ENCODE measurements at regions not wholly inside any gene's neighbourhood (a gene's known extent, or its start where the extent isn't known, plus 50 kb on each side); places are given as distances from the start of the nearest gene placed in this dataset.

DNA sequence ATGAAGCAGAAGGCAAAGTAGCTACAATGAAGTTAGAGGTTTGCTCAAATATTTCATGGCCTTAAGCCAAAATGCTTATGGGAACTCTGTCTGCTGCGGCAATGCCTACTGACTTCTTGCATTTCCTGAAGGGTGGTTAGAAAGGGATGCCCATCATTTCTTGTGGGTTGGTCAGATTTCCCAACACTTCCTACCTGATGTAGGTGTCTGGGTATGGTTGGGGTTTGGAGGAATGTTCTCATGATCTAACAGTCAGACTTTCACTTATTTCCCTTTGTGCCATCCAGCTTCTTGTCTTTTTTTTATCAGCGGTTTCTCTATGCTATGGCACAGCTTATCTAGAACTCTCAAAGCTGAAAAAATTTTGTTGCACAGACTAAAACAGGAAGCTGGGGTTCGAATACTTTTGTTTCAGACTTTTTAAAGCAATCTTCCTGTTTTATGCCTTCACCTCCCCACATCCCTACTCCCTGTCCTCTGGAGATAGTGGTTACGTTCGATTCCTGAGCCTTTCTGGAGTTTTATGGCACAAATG, 307.7 kb downstream of the USP25 start:
- Mint-ChIP-seq H3K9me3 (ENCODE audit: unreplicated experiment) (no peaks in the 10 kb centered on the region), H3K27me3 (ENCODE audit: insufficient read depth, unreplicated experiment) (no peaks in the 10 kb centered on the region), H3K36me3 (ENCODE audit: insufficient read depth, unreplicated experiment) (no peaks in the 10 kb centered on the region), H3K4me1 (ENCODE audit: low read depth, unreplicated experiment) (no peaks in the 10 kb centered on the region), H3K4me3 (ENCODE audit: unreplicated experiment) (no peak overlapping the region), H3K27ac (ENCODE audit: unreplicated experiment) (no peak overlapping the region)
- TF ChIP-seq, protein P1, sequence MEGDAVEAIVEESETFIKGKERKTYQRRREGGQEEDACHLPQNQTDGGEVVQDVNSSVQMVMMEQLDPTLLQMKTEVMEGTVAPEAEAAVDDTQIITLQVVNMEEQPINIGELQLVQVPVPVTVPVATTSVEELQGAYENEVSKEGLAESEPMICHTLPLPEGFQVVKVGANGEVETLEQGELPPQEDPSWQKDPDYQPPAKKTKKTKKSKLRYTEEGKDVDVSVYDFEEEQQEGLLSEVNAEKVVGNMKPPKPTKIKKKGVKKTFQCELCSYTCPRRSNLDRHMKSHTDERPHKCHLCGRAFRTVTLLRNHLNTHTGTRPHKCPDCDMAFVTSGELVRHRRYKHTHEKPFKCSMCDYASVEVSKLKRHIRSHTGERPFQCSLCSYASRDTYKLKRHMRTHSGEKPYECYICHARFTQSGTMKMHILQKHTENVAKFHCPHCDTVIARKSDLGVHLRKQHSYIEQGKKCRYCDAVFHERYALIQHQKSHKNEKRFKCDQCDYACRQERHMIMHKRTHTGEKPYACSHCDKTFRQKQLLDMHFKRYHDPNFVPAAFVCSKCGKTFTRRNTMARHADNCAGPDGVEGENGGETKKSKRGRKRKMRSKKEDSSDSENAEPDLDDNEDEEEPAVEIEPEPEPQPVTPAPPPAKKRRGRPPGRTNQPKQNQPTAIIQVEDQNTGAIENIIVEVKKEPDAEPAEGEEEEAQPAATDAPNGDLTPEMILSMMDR (IDR thresholded peaks at IDR 0.05; ENCODE audit: insufficient read depth in 1 of 2, low read depth in 1 of 2, low read length in 1 of 2, severe bottlenecking in 1 of 2, unreplicated experiment in 1 of 2): no peak
- Histone ChIP-seq H3K9me3 (no peaks in the 10 kb centered on the region), H3K4me3 (ENCODE audit: low read depth, low read length) (no peak overlapping the region), H3K36me3 (ENCODE audit: control insufficient read depth, insufficient read depth, low read length) (no peaks in the 10 kb centered on the region), H3K4me1 (no peaks in the 10 kb centered on the region), H3K27me3 (replicated peaks; ENCODE audit: control insufficient read depth, insufficient read depth, low read length) (no peaks in the 10 kb centered on the region)
- CTCF ChIA-PET: interaction anchor here (0.6 kb wide), 1 partner anchor 44 kb away, joined by 13 read pairs; no protein-coding TSS in a partner anchor
- BruUV-seq (replicated peaks): no TSS peak
- DNase-seq: no peak
- POLR2A ChIA-PET: no interaction called here
- intact Hi-C loops (cut with micrococcal nuclease; ENCODE audit: unreplicated experiment): no loop called here

DNA sequence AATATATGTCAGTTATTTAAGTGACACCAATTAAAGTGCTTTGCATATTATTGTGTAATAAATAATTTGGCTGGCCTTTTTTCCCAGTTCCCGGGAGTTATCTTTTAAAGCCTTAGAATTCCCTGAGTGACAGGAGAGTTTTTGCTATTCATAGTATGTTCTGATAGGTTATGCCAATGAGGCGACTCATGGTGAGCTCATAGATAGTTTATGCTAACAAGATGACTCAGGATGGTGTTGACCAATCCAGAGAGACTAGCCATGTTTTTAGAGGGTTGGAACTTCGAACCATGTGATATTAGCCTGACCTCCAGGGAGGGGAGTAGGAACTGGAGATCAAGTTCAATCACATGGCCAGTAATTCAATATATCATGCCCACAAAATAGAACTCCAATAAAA, 310.8 kb downstream of the USP25 start:
- no peaks in the 10 kb centered on the region for H3K27me3 ChIP-seq (replicated peaks; ENCODE audit: control insufficient read depth, insufficient read depth, low read length)
- intact Hi-C loops (cut with micrococcal nuclease; ENCODE audit: unreplicated experiment): no loop called here
- no peaks in the 10 kb centered on the region for H3K9me3 Mint-ChIP-seq (ENCODE audit: unreplicated experiment)
- POLR2A ChIA-PET: no interaction called here
- H3K4me3 ChIP-seq (ENCODE audit: low read depth, low read length): no peak overlapping the region
- CTCF ChIA-PET: no interaction called here
- BruUV-seq (replicated peaks): no TSS peak
- no peaks in the 10 kb centered on the region for H3K4me1 Mint-ChIP-seq (ENCODE audit: low read depth, unreplicated experiment)
- H3K36me3 ChIP-seq (ENCODE audit: control insufficient read depth, insufficient read depth, low read length): no peaks in the 10 kb centered on the region
- no peaks in the 10 kb centered on the region for H3K27me3 Mint-ChIP-seq (ENCODE audit: insufficient read depth, unreplicated experiment)
- no peaks in the 10 kb centered on the region for H3K9me3 ChIP-seq
- no peak overlapping the region for H3K27ac Mint-ChIP-seq (ENCODE audit: unreplicated experiment)
- no peaks in the 10 kb centered on the region for H3K4me1 ChIP-seq
- TF ChIP-seq, protein P1 (IDR thresholded peaks at IDR 0.05; ENCODE audit: insufficient read depth in 1 of 2, low read depth in 1 of 2, low read length in 1 of 2, severe bottlenecking in 1 of 2, unreplicated experiment in 1 of 2): no peak
- no peaks in the 10 kb centered on the region for H3K36me3 Mint-ChIP-seq (ENCODE audit: insufficient read depth, unreplicated experiment)
- H3K4me3 Mint-ChIP-seq (ENCODE audit: unreplicated experiment): no peak overlapping the region
- no peak for DNase-seq

DNA sequence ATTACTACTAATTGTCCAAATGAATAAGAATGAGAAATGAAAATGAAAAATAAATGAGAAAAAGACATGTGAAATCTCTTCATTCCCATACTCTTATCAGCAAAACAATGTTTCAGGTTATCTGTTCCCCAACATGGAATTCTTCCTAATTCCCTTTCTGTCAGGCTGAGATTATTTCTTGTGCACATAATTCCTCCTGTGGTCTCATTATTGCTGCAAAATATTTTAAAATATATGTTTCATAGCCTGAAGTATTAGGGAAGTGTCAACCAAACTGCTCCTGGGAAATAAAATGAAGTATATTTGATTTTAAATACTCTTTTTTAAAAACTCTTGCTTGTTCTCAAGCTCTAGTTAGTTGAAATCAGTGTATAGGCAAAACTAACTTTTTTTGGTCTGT, 314.9 kb downstream of the USP25 start:
- no peaks in the 10 kb centered on the region for H3K36me3 Mint-ChIP-seq (ENCODE audit: insufficient read depth, unreplicated experiment)
- no TSS peak for BruUV-seq (replicated peaks)
- no peaks in the 10 kb centered on the region for H3K9me3 ChIP-seq
- H3K4me3 ChIP-seq (ENCODE audit: low read depth, low read length): no peak overlapping the region
- intact Hi-C loops (cut with micrococcal nuclease; ENCODE audit: unreplicated experiment): no loop called here
- TF ChIP-seq, protein P1 (IDR thresholded peaks at IDR 0.05; ENCODE audit: insufficient read depth in 1 of 2, low read depth in 1 of 2, low read length in 1 of 2, severe bottlenecking in 1 of 2, unreplicated experiment in 1 of 2): no peak
- no peaks in the 10 kb centered on the region for H3K27me3 Mint-ChIP-seq (ENCODE audit: insufficient read depth, unreplicated experiment)
- no peak for DNase-seq
- H3K9me3 Mint-ChIP-seq (ENCODE audit: unreplicated experiment): no peaks in the 10 kb centered on the region
- CTCF ChIA-PET: no interaction called here
- H3K27ac Mint-ChIP-seq (ENCODE audit: unreplicated experiment): no peak overlapping the region
- POLR2A ChIA-PET: no interaction called here
- H3K4me1 ChIP-seq: no peaks in the 10 kb centered on the region
- no peaks in the 10 kb centered on the region for H3K36me3 ChIP-seq (ENCODE audit: control insufficient read depth, insufficient read depth, low read length)
- H3K4me3 Mint-ChIP-seq (ENCODE audit: unreplicated experiment): no peak overlapping the region
- H3K4me1 Mint-ChIP-seq (ENCODE audit: low read depth, unreplicated experiment): no peaks in the 10 kb centered on the region
- H3K27me3 ChIP-seq (replicated peaks; ENCODE audit: control insufficient read depth, insufficient read depth, low read length): no peaks in the 10 kb centered on the region
